ENCODE measurements at regions not wholly inside any gene's neighbourhood (a gene's known extent, or its start where the extent isn't known, plus 50 kb on each side); places are given as distances from the start of the nearest gene placed in this dataset.

DNA sequence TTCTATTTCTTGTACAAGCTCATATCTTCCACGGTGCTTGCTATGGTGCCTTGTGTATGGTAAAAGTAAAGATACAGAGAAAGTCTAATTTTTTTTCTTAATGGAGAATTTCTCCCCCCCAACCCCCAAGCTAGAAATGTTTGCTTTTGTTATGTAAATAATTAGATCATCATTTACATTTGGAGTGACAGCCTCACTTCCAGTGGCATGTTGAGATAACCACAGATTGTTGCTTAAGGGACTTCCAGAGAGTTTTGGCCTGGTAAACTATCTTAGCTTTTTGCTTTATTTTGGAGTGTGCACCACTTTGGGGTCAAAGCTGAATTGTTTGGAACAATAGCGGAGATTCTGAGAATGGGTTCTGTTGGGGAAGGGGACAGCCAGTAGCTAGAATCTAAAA is 129.7 kb downstream of the ZNF365 start:
- H3K4me1 ChIP-seq = no peaks in the 10 kb centered on the region
- H3K36me3 ChIP-seq = no peaks in the 10 kb centered on the region
- no peak for DNase-seq
- H3K4me3 ChIP-seq = no peak overlapping the region
- H3K9me3 ChIP-seq = no peaks in the 10 kb centered on the region
- no peaks in the 10 kb centered on the region for H3K27me3 ChIP-seq
- no peak overlapping the region for H3K27ac ChIP-seq
- no peak for TF ChIP-seq CTCF (IDR thresholded peaks at IDR 0.05)
- no peak for TF ChIP-seq POLR2A (IDR thresholded peaks at IDR 0.05)

- no peaks in the 10 kb centered on the region for H3K36me3 ChIP-seq
- no peaks in the 10 kb centered on the region for H3K9me3 ChIP-seq
- TF ChIP-seq POLR2A (IDR thresholded peaks at IDR 0.05) (no peak), CTCF (IDR thresholded peaks at IDR 0.05) (no peak)
- H3K27ac ChIP-seq = no peak overlapping the region
- H3K4me1 ChIP-seq = no peaks in the 10 kb centered on the region
- DNase-seq = no peak
- no peak overlapping the region for H3K4me3 ChIP-seq
- H3K27me3 ChIP-seq = no peaks in the 10 kb centered on the region
Measured at GRCh38 chr10:62506371-62506770, 132.2 kb downstream of the ZNF365 start.

- TF ChIP-seq POLR2A (IDR thresholded peaks at IDR 0.05) (no peak), CTCF (IDR thresholded peaks at IDR 0.05) (no peak)
- no peak for DNase-seq
- Histone ChIP-seq H3K27ac (no peak overlapping the region), H3K27me3 (no peaks in the 10 kb centered on the region), H3K4me3 (no peak overlapping the region), H3K9me3 (no peaks in the 10 kb centered on the region), H3K4me1 (no peaks in the 10 kb centered on the region), H3K36me3 (no peaks in the 10 kb centered on the region)
Measured at GRCh38 chr10:62511238-62511637, 137.1 kb downstream of the ZNF365 start.

- Histone ChIP-seq H3K27ac (no peak overlapping the region), H3K4me3 (no peak overlapping the region), H3K27me3 (no peaks in the 10 kb centered on the region), H3K36me3 (no peaks in the 10 kb centered on the region), H3K4me1 (no peaks in the 10 kb centered on the region), H3K9me3 (no peaks in the 10 kb centered on the region)
- TF ChIP-seq POLR2A (IDR thresholded peaks at IDR 0.05) = no peak
- TF ChIP-seq CTCF (IDR thresholded peaks at IDR 0.05) = no peak
- DNase-seq = no peak
Measured at GRCh38 chr10:62511656-62512055, 137.5 kb downstream of the ZNF365 start.

DNA sequence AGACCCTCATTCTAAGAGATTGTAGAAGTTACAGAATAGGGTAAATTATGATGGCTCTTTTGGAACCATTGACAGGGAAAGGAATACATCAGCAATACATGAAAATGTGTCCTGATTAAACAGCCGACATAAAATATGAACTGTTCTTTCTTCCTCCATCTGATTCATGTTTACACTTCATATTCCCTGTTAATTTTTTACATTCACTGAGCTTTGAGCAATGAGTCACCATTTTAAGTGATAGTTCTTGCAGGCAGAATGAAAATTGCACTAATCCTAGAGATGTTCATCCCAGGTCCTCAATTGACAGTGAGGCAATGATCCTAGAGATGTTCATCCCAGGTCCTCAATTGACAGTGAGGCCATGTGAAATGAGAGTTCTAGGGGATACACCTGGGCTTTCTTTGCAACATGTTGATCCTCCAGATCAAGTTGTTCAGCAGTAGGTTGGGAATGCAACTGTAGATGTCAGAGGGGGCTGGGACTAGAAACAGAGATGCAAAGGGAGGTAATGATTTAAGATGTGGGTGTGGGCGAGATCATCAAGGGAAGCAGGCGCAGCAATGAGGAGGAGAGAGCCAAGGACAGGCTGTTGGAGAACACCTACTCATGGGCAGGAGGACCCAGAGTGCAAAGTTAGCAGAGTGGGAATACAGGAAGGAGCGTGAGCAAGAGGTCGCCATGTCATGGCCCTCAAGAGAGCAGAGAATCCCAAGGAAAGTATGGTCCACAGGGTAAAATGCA is 138.7 kb downstream of the ZNF365 start:
- Histone ChIP-seq H3K4me3 (no peak overlapping the region), H3K27me3 (no peaks in the 10 kb centered on the region), H3K4me1 (no peaks in the 10 kb centered on the region), H3K9me3 (no peaks in the 10 kb centered on the region), H3K36me3 (no peaks in the 10 kb centered on the region), H3K27ac (no peak overlapping the region)
- no peak for TF ChIP-seq CTCF (IDR thresholded peaks at IDR 0.05)
- no peak for TF ChIP-seq POLR2A (IDR thresholded peaks at IDR 0.05)
- DNase-seq = no peak

All from Peyer's patch (tissue), 4 donors.